OCI-LY1 (cell line): ENCODE measurements at regions not wholly inside any gene's neighbourhood (a gene's known extent, or its start where the extent isn't known, plus 50 kb on each side); places are given as distances from the start of the nearest gene placed in this dataset.

ENCODE experiments used
- EZH2 ChIP-seq: fragments of 200-600 bp; sonication (generic), shearing (Covaris generic); IDR thresholded peaks from 2 replicates; pipeline ENCODE4 v1.8.0; 2017; ENCODE audit warnings: borderline replicate concordance, mixed run types, mild to moderate bottlenecking, antibody characterized with exemption, low read length, moderate library complexity, mixed read lengths
- TF ChIP-seq, protein P1 (sequence below): fragments of 200-600 bp; sonication (generic), shearing (Covaris generic); IDR thresholded peaks from 2 replicates; pipeline ENCODE4 v1.5.1; 2017; ENCODE audit warnings: mild to moderate bottlenecking, antibody characterized with exemption, low read length, moderate library complexity, mixed read lengths

DNA sequence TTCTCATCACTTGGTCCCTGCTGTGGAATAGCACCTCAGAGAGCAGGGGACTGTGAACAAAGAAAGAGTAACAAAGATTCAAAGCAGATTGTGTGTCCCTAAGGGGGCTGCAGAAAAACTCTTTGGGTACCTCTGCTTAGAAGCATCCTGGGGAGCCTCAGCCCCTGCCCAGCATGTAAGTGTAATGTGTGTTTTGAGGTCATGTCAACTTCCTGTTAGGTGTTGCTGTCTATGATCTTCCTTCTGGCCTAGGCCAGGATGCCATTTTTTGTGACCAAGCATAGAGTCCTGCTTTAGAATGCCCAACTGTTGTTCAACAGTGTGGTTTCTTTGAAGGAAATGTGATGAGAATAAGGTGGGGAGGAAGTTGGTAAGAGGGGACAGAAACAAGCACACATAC lies 77.1 kb upstream of the BCL6 start:
- TF ChIP-seq, protein P1, sequence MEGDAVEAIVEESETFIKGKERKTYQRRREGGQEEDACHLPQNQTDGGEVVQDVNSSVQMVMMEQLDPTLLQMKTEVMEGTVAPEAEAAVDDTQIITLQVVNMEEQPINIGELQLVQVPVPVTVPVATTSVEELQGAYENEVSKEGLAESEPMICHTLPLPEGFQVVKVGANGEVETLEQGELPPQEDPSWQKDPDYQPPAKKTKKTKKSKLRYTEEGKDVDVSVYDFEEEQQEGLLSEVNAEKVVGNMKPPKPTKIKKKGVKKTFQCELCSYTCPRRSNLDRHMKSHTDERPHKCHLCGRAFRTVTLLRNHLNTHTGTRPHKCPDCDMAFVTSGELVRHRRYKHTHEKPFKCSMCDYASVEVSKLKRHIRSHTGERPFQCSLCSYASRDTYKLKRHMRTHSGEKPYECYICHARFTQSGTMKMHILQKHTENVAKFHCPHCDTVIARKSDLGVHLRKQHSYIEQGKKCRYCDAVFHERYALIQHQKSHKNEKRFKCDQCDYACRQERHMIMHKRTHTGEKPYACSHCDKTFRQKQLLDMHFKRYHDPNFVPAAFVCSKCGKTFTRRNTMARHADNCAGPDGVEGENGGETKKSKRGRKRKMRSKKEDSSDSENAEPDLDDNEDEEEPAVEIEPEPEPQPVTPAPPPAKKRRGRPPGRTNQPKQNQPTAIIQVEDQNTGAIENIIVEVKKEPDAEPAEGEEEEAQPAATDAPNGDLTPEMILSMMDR, result no peak
- no peak for TF ChIP-seq EZH2
